ENCODE measurements at regions not wholly inside any gene's neighbourhood (a gene's known extent, or its start where the extent isn't known, plus 50 kb on each side); places are given as distances from the start of the nearest gene placed in this dataset.

- ChIA-PET POLR2A (no interaction called here), CTCF (no interaction called here)
- TF ChIP-seq CTCF (IDR thresholded peaks at IDR 0.05; ENCODE audit: control extremely low read depth, extremely low read depth, low read depth, missing control alignments), result no peak
- no peak for DNase-seq (ENCODE audit: extremely low spot score)
Measured at GRCh38 chr3:176208915-176209314, 988.4 kb downstream of the TBL1XR1 start.

DNA sequence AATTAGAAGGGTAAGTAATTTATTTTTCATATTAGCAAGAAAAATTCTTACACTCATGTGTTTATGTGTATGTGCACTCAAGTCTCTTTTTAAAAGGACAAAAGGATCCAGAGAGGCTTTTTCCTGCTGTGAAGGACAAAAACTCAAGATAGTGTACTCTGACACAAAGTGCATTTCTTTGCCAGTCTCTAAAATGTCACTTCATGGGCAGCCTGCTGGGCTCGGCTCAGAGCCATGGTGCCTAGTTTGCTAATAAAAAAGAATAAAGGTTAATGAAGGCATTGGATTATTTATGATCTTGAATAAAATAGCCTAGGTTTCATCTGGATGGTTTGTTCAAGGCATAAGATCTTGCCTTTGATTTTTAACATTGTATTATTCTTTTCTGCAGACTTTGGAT lies 989.0 kb downstream of the TBL1XR1 start:
- ChIA-PET POLR2A (no interaction called here), CTCF (no interaction called here)
- DNase-seq (ENCODE audit: extremely low spot score), result no peak
- TF ChIP-seq CTCF (IDR thresholded peaks at IDR 0.05; ENCODE audit: control extremely low read depth, extremely low read depth, low read depth, missing control alignments), result no peak

DNA sequence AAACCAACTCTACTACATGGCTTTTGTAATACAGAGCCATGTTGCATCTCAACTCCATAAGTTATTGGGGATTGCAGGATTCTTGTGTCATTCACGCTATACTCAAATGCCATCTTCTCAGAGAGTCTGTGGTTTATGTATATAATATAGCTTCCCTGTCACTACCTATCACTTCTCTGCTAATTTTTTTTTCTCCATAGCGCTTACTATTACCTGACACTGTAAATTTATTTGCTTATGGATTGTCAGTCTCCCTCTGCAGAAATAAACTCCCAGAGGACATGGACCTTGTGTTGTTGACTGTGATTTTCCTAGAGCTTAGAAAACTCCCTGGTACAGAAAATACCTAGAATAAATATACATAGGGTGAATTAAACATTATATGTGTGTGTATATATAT lies 990.5 kb downstream of the TBL1XR1 start:
- DNase-seq (ENCODE audit: extremely low spot score), result no peak
- no peak for TF ChIP-seq CTCF (IDR thresholded peaks at IDR 0.05; ENCODE audit: control extremely low read depth, extremely low read depth, low read depth, missing control alignments)
- ChIA-PET POLR2A (no interaction called here), CTCF (no interaction called here)

GRCh38 chr3:176202652-176203051 lies 994.6 kb downstream of the TBL1XR1 start:
- ChIA-PET POLR2A (no interaction called here), CTCF (interaction anchor here (1.4 kb wide), 1 partner anchor 14 kb away, joined by 3 read pairs; no protein-coding TSS in a partner anchor)
- DNase-seq (ENCODE audit: extremely low spot score), result no peak
- no peak for TF ChIP-seq CTCF (IDR thresholded peaks at IDR 0.05; ENCODE audit: control extremely low read depth, extremely low read depth, low read depth, missing control alignments)

- no peak for TF ChIP-seq CTCF (IDR thresholded peaks at IDR 0.05; ENCODE audit: control extremely low read depth, extremely low read depth, low read depth, missing control alignments)
- no peak for DNase-seq (ENCODE audit: extremely low spot score)
- POLR2A ChIA-PET, result no interaction called here
- CTCF ChIA-PET, result no interaction called here
Measured at GRCh38 chr3:176193032-176193730, 1004.1 kb downstream of the TBL1XR1 start.

DNA sequence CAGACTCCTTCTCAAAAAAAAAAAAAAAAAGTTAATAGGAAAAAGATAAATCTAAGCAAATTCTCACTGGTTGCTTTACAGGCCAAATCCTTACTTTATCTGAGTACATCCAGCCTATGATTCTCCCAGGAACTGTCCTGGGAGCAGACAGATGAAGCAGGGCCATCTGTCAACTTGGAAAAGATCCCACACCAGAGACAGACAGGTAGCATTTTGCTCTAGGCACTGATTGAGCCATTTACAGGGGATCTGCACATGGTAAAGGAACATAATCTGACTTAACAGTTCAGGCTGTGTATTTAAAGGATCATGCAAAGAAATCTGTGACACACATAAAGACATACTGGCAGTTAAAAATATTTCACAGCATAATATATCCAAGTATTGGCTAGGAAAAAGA lies 1006.5 kb downstream of the TBL1XR1 start:
- TF ChIP-seq CTCF (IDR thresholded peaks at IDR 0.05; ENCODE audit: control extremely low read depth, extremely low read depth, low read depth, missing control alignments), result no peak
- CTCF ChIA-PET, result no interaction called here
- POLR2A ChIA-PET, result no interaction called here
- no peak for DNase-seq (ENCODE audit: extremely low spot score)
